Transverse colon (tissue), 4 donors: ENCODE measurements at regions not wholly inside any gene's neighbourhood (a gene's known extent, or its start where the extent isn't known, plus 50 kb on each side); places are given as distances from the start of the nearest gene placed in this dataset.

Source experiments
- DNase-seq: peaks from one replicate; pipeline ENCODE4 v3.0.0-alpha.2; 2019
- H3K27ac ChIP-seq, 4 donors: fragments of 200-600 bp; sonication (generic); 2 replicates each; pipeline ENCODE4 v1.5.1; 2016 to 2018; ENCODE audit warnings: inconsistent platforms in 4 of 4
- H3K27me3 ChIP-seq: fragments of 200-600 bp; sonication (generic); 2 replicates; pipeline ENCODE4 v1.5.1; 2017; ENCODE audit warnings: inconsistent platforms
- H3K36me3 ChIP-seq, 4 donors: fragments of 200-600 bp; sonication (generic); 2 replicates each; pipeline ENCODE4 v1.5.1; 2017 to 2019; ENCODE audit warnings: inconsistent platforms in 4 of 4
- H3K4me1 ChIP-seq, 4 donors: fragments of 200-600 bp; sonication (generic); 2 replicates each; pipeline ENCODE4 v1.5.1; 2017 to 2020; ENCODE audit warnings: inconsistent platforms in 4 of 4
- H3K4me3 ChIP-seq, 4 donors: fragments of 200-600 bp; sonication (generic); 1 replicate in 1 of 4; 2 replicates in 3 of 4; pipeline versions ENCODE4 v1.5.1 to v1.6.1; 2017 to 2019; ENCODE audit warnings: inconsistent platforms in 4 of 4
- H3K9me3 ChIP-seq, 2 donors: fragments of 200-600 bp; sonication (generic); 2 replicates each; pipeline ENCODE4 v1.5.1; 2017 to 2019; ENCODE audit warnings: inconsistent platforms in 2 of 2
- EP300 ChIP-seq: sonication (generic); formaldehyde crosslinking; IDR thresholded peaks from one replicate; pipeline ENCODE4 v1.6.1; 2017; ENCODE audit warnings: antibody characterized with exemption, low read depth
- POLR2A ChIP-seq: fragments of 450-650 bp; IDR thresholded peaks from one replicate; pipeline ENCODE4 v1.6.1; 2016; ENCODE audit warnings: antibody characterized with exemption, mild to moderate bottlenecking, moderate library complexity
- POLR2AphosphoS5 ChIP-seq, 3 donors: sonication (generic); formaldehyde crosslinking; IDR thresholded peaks; one replicate each; pipeline ENCODE4 v1.6.1; 2016; ENCODE audit warnings: antibody characterized with exemption in 3 of 3
- WGBS, 2 donors: methylation state at CpG; one replicate each; pipeline ENCODE4 v1.1.5; 2018; ENCODE audit warnings: low coverage in 1 of 2; 5-methylcytosine and 5-hydroxymethylcytosine counted together
- in situ Hi-C, 4 donors: fragments of 200-750 bp; cut with MboI; loops; one replicate each; pipeline versions ENCODE4 v1.15.0 to v1.15.1; 2017; ENCODE audit warnings: low sequenced_read_pairs in 3 of 4, low pct_ligation_motif_present in 1 of 4, low pct_unique_long_range_greater_than_20kb in 1 of 4
- intact Hi-C: fragments of 100-400 bp; cut with DNase I; formaldehyde crosslinking; loops from one replicate; pipeline ENCODE4 v1.15.1; 2023; ENCODE audit warnings: low total_unique reads
- TF ChIP-seq, protein P1 (sequence below), 5 experiments: fragments of 200-600 bp in 3 of 5; fragments of 450-650 bp in 2 of 5; sonication (generic) in 3 of 5; IDR thresholded peaks; 1 replicate in 2 of 5; 2 replicates in 3 of 5; pipeline ENCODE4 v1.5.1; 2016 to 2017; ENCODE audit warnings: antibody characterized with exemption in 5 of 5, inconsistent platforms in 3 of 5, mild to moderate bottlenecking in 2 of 5, moderate library complexity in 1 of 5

DNA sequence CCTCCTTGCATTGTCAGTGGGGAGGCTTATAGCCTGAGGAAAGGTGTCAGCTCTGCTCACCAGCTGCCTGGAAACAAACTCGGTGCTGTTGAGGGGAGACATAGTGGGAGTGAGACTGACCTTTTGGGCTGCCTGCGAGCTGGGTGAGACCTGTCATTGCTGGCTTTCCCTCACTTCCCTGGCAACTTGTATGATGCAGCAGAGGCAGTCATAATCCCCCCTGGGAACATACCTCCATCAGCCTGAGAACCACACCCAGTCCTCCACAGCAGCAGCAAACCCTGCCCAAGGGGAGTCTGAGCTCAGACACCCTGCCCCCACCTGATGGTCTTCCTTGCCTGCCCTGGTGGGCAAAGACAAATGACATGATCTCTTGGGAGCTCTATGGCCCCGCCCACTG, 521.2 kb upstream of the IMPG1 start:
- Histone ChIP-seq H3K27ac (no peak overlapping the region), H3K9me3 (no peaks in the 10 kb centered on the region), H3K4me3 (no peak overlapping the region), H3K4me1 (no peaks in the 10 kb centered on the region), H3K36me3 (no peaks in the 10 kb centered on the region), H3K27me3 (no peaks in the 10 kb centered on the region)
- intact Hi-C loops (no loop called here), in situ Hi-C loops (no loop called here)
- WGBS, 2 donors: 40 to 85% methylated on average over 1 to 3 of the region's 3 CpGs
- no peak for TF ChIP-seq POLR2A
- no peak for TF ChIP-seq EP300
- TF ChIP-seq, protein P1, sequence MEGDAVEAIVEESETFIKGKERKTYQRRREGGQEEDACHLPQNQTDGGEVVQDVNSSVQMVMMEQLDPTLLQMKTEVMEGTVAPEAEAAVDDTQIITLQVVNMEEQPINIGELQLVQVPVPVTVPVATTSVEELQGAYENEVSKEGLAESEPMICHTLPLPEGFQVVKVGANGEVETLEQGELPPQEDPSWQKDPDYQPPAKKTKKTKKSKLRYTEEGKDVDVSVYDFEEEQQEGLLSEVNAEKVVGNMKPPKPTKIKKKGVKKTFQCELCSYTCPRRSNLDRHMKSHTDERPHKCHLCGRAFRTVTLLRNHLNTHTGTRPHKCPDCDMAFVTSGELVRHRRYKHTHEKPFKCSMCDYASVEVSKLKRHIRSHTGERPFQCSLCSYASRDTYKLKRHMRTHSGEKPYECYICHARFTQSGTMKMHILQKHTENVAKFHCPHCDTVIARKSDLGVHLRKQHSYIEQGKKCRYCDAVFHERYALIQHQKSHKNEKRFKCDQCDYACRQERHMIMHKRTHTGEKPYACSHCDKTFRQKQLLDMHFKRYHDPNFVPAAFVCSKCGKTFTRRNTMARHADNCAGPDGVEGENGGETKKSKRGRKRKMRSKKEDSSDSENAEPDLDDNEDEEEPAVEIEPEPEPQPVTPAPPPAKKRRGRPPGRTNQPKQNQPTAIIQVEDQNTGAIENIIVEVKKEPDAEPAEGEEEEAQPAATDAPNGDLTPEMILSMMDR (IDR thresholded peaks at IDR 0.05): no peak
- TF ChIP-seq POLR2AphosphoS5 (IDR thresholded peaks at IDR 0.05): no peak
- no peak for DNase-seq

DNA sequence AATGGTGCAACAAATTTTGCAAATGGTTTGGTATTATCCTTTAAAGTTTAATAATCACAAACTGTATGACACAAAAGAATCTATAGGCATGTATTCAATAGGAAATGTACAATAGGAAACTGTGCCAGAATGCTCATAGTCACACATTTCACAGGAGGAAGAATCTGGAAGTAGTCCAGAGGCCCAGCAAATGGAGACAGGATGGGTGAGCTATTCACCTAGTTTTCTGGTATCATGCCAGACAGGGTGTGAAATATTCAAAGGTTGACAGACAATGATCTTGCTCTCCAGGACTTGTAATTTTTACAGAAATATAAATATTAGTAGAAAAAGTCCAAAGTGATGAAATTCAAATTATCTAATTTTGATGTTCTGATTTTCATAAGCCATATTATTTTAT, 520.1 kb upstream of the IMPG1 start:
- in situ Hi-C loops: no loop called here
- H3K9me3 ChIP-seq: no peaks in the 10 kb centered on the region
- no peak for TF ChIP-seq POLR2AphosphoS5 (IDR thresholded peaks at IDR 0.05)
- no peak for TF ChIP-seq EP300
- TF ChIP-seq POLR2A: no peak
- TF ChIP-seq, protein P1 (IDR thresholded peaks at IDR 0.05): no peak
- H3K27me3 ChIP-seq: no peaks in the 10 kb centered on the region
- DNase-seq: no peak
- no peak overlapping the region for H3K27ac ChIP-seq
- H3K36me3 ChIP-seq: no peaks in the 10 kb centered on the region
- no peak overlapping the region for H3K4me3 ChIP-seq
- intact Hi-C loops: no loop called here
- no peaks in the 10 kb centered on the region for H3K4me1 ChIP-seq

DNA sequence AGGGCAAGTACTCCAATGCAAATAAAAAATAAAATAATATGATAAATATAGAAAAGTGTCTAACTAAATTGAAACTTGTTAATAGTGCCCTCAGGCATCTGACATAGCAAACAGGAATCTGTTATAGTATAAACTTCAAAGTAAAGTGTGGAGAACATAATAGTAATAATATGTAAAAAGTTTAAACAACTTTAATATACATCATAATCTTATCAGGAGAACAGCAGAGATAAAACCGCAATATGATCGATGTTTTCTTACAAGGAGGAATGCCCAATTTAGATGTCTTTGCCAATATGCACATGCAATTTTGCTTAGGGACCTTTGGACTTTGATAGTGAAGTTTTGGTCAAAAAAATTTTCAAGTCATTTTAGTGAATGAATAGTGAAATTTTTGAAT, 514.8 kb upstream of the IMPG1 start:
- no peak overlapping the region for H3K27ac ChIP-seq
- no peaks in the 10 kb centered on the region for H3K36me3 ChIP-seq
- H3K4me1 ChIP-seq: no peaks in the 10 kb centered on the region
- TF ChIP-seq EP300 (no peak), POLR2A (no peak), POLR2AphosphoS5 (IDR thresholded peaks at IDR 0.05) (no peak)
- TF ChIP-seq, protein P1 (IDR thresholded peaks at IDR 0.05): no peak
- DNase-seq: no peak
- in situ Hi-C loops: no loop called here
- WGBS, 2 donors: 32 to 44% methylated on average over 2 of the region's 2 CpGs
- no peaks in the 10 kb centered on the region for H3K9me3 ChIP-seq
- intact Hi-C loops: no loop called here
- H3K27me3 ChIP-seq: no peaks in the 10 kb centered on the region
- H3K4me3 ChIP-seq: no peak overlapping the region

DNA sequence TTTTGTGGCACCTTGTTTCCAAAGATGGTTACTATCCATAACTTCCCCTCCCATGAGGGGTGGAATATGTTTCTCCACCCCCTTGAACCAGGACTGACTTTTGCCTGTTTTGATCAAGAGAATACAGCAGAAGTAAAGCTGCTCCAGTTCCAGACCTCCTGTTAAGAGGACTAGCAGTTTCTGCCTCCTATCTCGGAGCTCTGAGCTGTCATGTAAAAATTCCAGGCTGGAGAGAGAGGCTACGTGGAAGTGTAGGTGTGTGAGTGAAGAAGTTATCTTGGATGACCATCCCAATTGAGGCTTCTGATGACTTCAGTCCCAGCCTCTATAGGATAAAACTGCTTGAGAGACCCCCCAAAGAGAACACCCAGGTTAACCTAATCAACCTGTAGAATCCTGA, 511.7 kb upstream of the IMPG1 start:
- Histone ChIP-seq H3K27me3 (no peaks in the 10 kb centered on the region), H3K27ac (no peak overlapping the region), H3K9me3 (no peaks in the 10 kb centered on the region), H3K4me3 (no peak overlapping the region), H3K36me3 (no peaks in the 10 kb centered on the region), H3K4me1 (no peaks in the 10 kb centered on the region)
- TF ChIP-seq POLR2A (no peak), EP300 (no peak), POLR2AphosphoS5 (IDR thresholded peaks at IDR 0.05) (no peak)
- TF ChIP-seq, protein P1 (IDR thresholded peaks at IDR 0.05): no peak
- intact Hi-C loops (no loop called here), in situ Hi-C loops (no loop called here)
- no peak for DNase-seq
- 20 to 70% methylated on average over 1 to 2 of the region's 2 CpGs for WGBS, 2 donors
